ENCODE measurements at regions not wholly inside any gene's neighbourhood (a gene's known extent, or its start where the extent isn't known, plus 50 kb on each side); places are given as distances from the start of the nearest gene placed in this dataset.

- H3K4me1 ChIP-seq (ENCODE audit: insufficient read depth) = no peaks in the 10 kb centered on the region
- TF ChIP-seq ZNF462 (CRISPR knock-in tag; IDR thresholded peaks at IDR 0.05) (no peak), NANOG (IDR thresholded peaks at IDR 0.05; ENCODE audit: borderline replicate concordance) (no peak), EZH2 (IDR thresholded peaks at IDR 0.05; ENCODE audit: low read depth, unreplicated experiment) (no peak), STAT1 (IDR thresholded peaks at IDR 0.05; ENCODE audit: unreplicated experiment) (no peak), CREB1 (CRISPR knock-in tag; IDR thresholded peaks at IDR 0.05; ENCODE audit: low read depth) (no peak), ZNF114 (CRISPR knock-in tag; IDR thresholded peaks at IDR 0.05) (no peak), CTCF (conservative IDR thresholded peaks at IDR 0.05; ENCODE audit: low read depth in 2 of 2) (no peak), REST (IDR thresholded peaks at IDR 0.05; ENCODE audit: unreplicated experiment) (no peak)
- no peak for DNase-seq (ENCODE audit: low spot score)
Observed at GRCh38 chr3:88220126-88220525, 70.4 kb downstream of the C3orf38 start.

More at GRCh38 chr3:88220126-88220525, 70.4 kb downstream of the C3orf38 start:
- Mint-ChIP-seq H3K27me3 (ENCODE audit: insufficient read depth, low read depth, poor library complexity) (peaks cover 2% of the 10 kb centered on the region), H3K27ac (no peak overlapping the region), H3K4me1 (peaks cover 7% of the 10 kb centered on the region; the same call in 2 of the 3 replicates), H3K9me3 (no peaks in the 10 kb centered on the region), H3K4me3 (no peak overlapping the region), H3K36me3 (ENCODE audit: low read depth) (no peaks in the 10 kb centered on the region)
- Histone ChIP-seq H4K20me1 (replicated peaks; ENCODE audit: insufficient read depth) (no peaks in the 10 kb centered on the region), H3K79me2 (replicated peaks; ENCODE audit: insufficient read depth) (no peaks in the 10 kb centered on the region), H3K27me3 (ENCODE audit: insufficient read depth) (no peaks in the 10 kb centered on the region), H2AFZ (0 out of 2 replicates have a peak overlapping the region, but pooled peaks have one; percentile 43), H3K4me3 (no peak overlapping the region), H3K36me3 (ENCODE audit: insufficient read depth) (no peaks in the 10 kb centered on the region), H3K27ac (ENCODE audit: low read depth) (no peak overlapping the region), H3K9me2 (ENCODE audit: insufficient read depth) (0 out of 2 replicates have a peak, but pooled peaks cover 4% of the 10 kb centered on the region), H3F3A (replicated peaks; ENCODE audit: low read depth) (no peaks in the 10 kb centered on the region), H3K4me2 (no peak overlapping the region)
- ATAC-seq = no peak

Measured in GM23338 (cell line).